ENCODE measurements at regions not wholly inside any gene's neighbourhood (a gene's known extent, or its start where the extent isn't known, plus 50 kb on each side); places are given as distances from the start of the nearest gene placed in this dataset.

GRCh38 chr9:90969021-90969675, 167.5 kb downstream of the SYK start:
- H3K9me3 Mint-ChIP-seq, result no peaks in the 10 kb centered on the region
- H3K27ac Mint-ChIP-seq, result no peak overlapping the region
- peaks cover 21 to 40% of the 10 kb centered on the region in 2 donors for H3K27me3 Mint-ChIP-seq
- no peak overlapping the region for H3K4me3 Mint-ChIP-seq
- DNase-seq (no peak), ATAC-seq (replicated peaks) (no peak)
- H3K4me1 Mint-ChIP-seq (ENCODE audit: low read depth in 2 of 2), result peaks cover 6 to 8% of the 10 kb centered on the region in 2 donors
- H3K36me3 Mint-ChIP-seq (ENCODE audit: insufficient read depth), result no peaks in the 10 kb centered on the region

- Mint-ChIP-seq H3K9me3 (no peaks in the 10 kb centered on the region), H3K27me3 (peaks cover 23 to 36% of the 10 kb centered on the region in 2 donors), H3K4me3 (no peak overlapping the region), H3K4me1 (ENCODE audit: low read depth in 2 of 2) (peaks cover 2 to 5% of the 10 kb centered on the region in 2 donors), H3K27ac (no peak overlapping the region), H3K36me3 (ENCODE audit: insufficient read depth) (no peaks in the 10 kb centered on the region)
- ATAC-seq (replicated peaks) (no peak), DNase-seq (no peak)
Measured at GRCh38 chr9:90970608-90971007, 169.0 kb downstream of the SYK start.

GRCh38 chr9:90972057-90972456, 170.4 kb downstream of the SYK start:
- Mint-ChIP-seq H3K27ac (no peak overlapping the region), H3K36me3 (ENCODE audit: insufficient read depth) (no peaks in the 10 kb centered on the region), H3K4me3 (no peak overlapping the region), H3K27me3 (peaks cover 23 to 32% of the 10 kb centered on the region in 2 donors), H3K9me3 (no peaks in the 10 kb centered on the region), H3K4me1 (ENCODE audit: low read depth in 2 of 2) (no peaks in the 10 kb centered on the region)
- ATAC-seq (replicated peaks) (no peak), DNase-seq (no peak)

- Mint-ChIP-seq H3K27ac (no peak overlapping the region), H3K27me3 (peaks cover 24 to 33% of the 10 kb centered on the region in 2 donors), H3K4me3 (no peak overlapping the region), H3K36me3 (ENCODE audit: insufficient read depth) (no peaks in the 10 kb centered on the region), H3K9me3 (no peaks in the 10 kb centered on the region), H3K4me1 (ENCODE audit: low read depth in 2 of 2) (peaks cover 3 to 6% of the 10 kb centered on the region in 2 donors)
- no peak for DNase-seq
- no peak for ATAC-seq (replicated peaks)
Measured at GRCh38 chr9:90974016-90974415, 172.4 kb downstream of the SYK start.

GRCh38 chr9:90974643-90975245, 173.1 kb downstream of the SYK start:
- Mint-ChIP-seq H3K27ac (no peak overlapping the region), H3K9me3 (no peaks in the 10 kb centered on the region), H3K27me3 (peaks cover 31 to 40% of the 10 kb centered on the region in 2 donors), H3K36me3 (ENCODE audit: insufficient read depth) (no peaks in the 10 kb centered on the region), H3K4me3 (no peak overlapping the region), H3K4me1 (ENCODE audit: low read depth in 2 of 2) (peaks cover 8 to 11% of the 10 kb centered on the region in 2 donors)
- no peak for DNase-seq
- ATAC-seq (replicated peaks), result no peak

GRCh38 chr9:90975781-90976538, 174.3 kb downstream of the SYK start:
- Mint-ChIP-seq H3K27me3 (peaks cover 40 to 42% of the 10 kb centered on the region in 2 donors), H3K4me1 (ENCODE audit: low read depth in 2 of 2) (peaks cover 8 to 11% of the 10 kb centered on the region in 2 donors), H3K4me3 (no peak overlapping the region), H3K27ac (peak overlapping the region in 1 of 2 donors; percentile 33), H3K36me3 (ENCODE audit: insufficient read depth) (no peaks in the 10 kb centered on the region), H3K9me3 (no peaks in the 10 kb centered on the region)
- DNase-seq (no peak), ATAC-seq (replicated peaks) (peak; percentile 33)

GRCh38 chr9:90979138-90979551, 177.5 kb downstream of the SYK start:
- Mint-ChIP-seq H3K27me3 (peaks cover 37% of the 10 kb centered on the region in 2 donors), H3K4me3 (no peak overlapping the region), H3K4me1 (ENCODE audit: low read depth in 2 of 2) (peaks cover 8 to 11% of the 10 kb centered on the region in 2 donors), H3K9me3 (no peaks in the 10 kb centered on the region), H3K36me3 (ENCODE audit: insufficient read depth) (no peaks in the 10 kb centered on the region), H3K27ac (no peak overlapping the region)
- ATAC-seq (replicated peaks), result peak; percentile 73
- no peak for DNase-seq

- no peak for ATAC-seq (replicated peaks)
- no peaks in the 10 kb centered on the region for H3K9me3 Mint-ChIP-seq
- H3K27ac Mint-ChIP-seq, result no peak overlapping the region
- DNase-seq, result no peak
- no peaks in the 10 kb centered on the region for H3K36me3 Mint-ChIP-seq (ENCODE audit: insufficient read depth)
- peaks cover 8 to 11% of the 10 kb centered on the region in 2 donors for H3K4me1 Mint-ChIP-seq (ENCODE audit: low read depth in 2 of 2)
- no peak overlapping the region for H3K4me3 Mint-ChIP-seq
- peaks cover 32 to 34% of the 10 kb centered on the region in 2 donors for H3K27me3 Mint-ChIP-seq
Measured at GRCh38 chr9:90979639-90980038, 178.0 kb downstream of the SYK start.

- Mint-ChIP-seq H3K9me3 (no peaks in the 10 kb centered on the region), H3K27me3 (peaks cover 20 to 25% of the 10 kb centered on the region in 2 donors), H3K36me3 (ENCODE audit: insufficient read depth) (no peaks in the 10 kb centered on the region), H3K4me1 (ENCODE audit: low read depth in 2 of 2) (peaks cover 8 to 11% of the 10 kb centered on the region in 2 donors), H3K27ac (no peak overlapping the region), H3K4me3 (no peak overlapping the region)
- ATAC-seq (replicated peaks) (no peak), DNase-seq (no peak)
Measured at GRCh38 chr9:90981726-90982125, 180.1 kb downstream of the SYK start.

- Mint-ChIP-seq H3K4me1 (ENCODE audit: low read depth in 2 of 2) (peaks cover 8 to 11% of the 10 kb centered on the region in 2 donors), H3K4me3 (no peak overlapping the region), H3K27me3 (peaks cover 13 to 20% of the 10 kb centered on the region in 2 donors), H3K9me3 (no peaks in the 10 kb centered on the region), H3K36me3 (ENCODE audit: insufficient read depth) (no peaks in the 10 kb centered on the region), H3K27ac (no peak overlapping the region)
- DNase-seq, result no peak
- no peak for ATAC-seq (replicated peaks)
Measured at GRCh38 chr9:90983394-90983793, 181.8 kb downstream of the SYK start.

- ATAC-seq (replicated peaks) (no peak), DNase-seq (no peak)
- H3K9me3 Mint-ChIP-seq, result no peaks in the 10 kb centered on the region
- H3K27ac Mint-ChIP-seq, result no peak overlapping the region
- H3K4me1 Mint-ChIP-seq (ENCODE audit: low read depth in 2 of 2), result no peaks in the 10 kb centered on the region
- H3K4me3 Mint-ChIP-seq, result no peak overlapping the region
- H3K36me3 Mint-ChIP-seq (ENCODE audit: insufficient read depth), result no peaks in the 10 kb centered on the region
- peaks cover 0 to 4% of the 10 kb centered on the region in 2 donors for H3K27me3 Mint-ChIP-seq
Measured at GRCh38 chr9:90985631-90986030, 184.0 kb downstream of the SYK start.

GRCh38 chr9:90986161-90986560, 184.5 kb downstream of the SYK start:
- Mint-ChIP-seq H3K36me3 (ENCODE audit: insufficient read depth) (no peaks in the 10 kb centered on the region), H3K27ac (no peak overlapping the region), H3K9me3 (no peaks in the 10 kb centered on the region), H3K4me1 (ENCODE audit: low read depth in 2 of 2) (no peaks in the 10 kb centered on the region), H3K27me3 (no peaks in the 10 kb centered on the region), H3K4me3 (no peak overlapping the region)
- ATAC-seq (replicated peaks) (no peak), DNase-seq (no peak)

GRCh38 chr9:90987566-90987965, 185.9 kb downstream of the SYK start:
- Mint-ChIP-seq H3K27ac (no peak overlapping the region), H3K27me3 (no peaks in the 10 kb centered on the region), H3K9me3 (no peaks in the 10 kb centered on the region), H3K36me3 (ENCODE audit: insufficient read depth) (no peaks in the 10 kb centered on the region), H3K4me3 (no peak overlapping the region), H3K4me1 (ENCODE audit: low read depth in 2 of 2) (no peaks in the 10 kb centered on the region)
- ATAC-seq (replicated peaks), result no peak
- DNase-seq, result no peak

GRCh38 chr9:90988318-90988717, 186.7 kb downstream of the SYK start:
- H3K4me3 Mint-ChIP-seq, result no peak overlapping the region
- no peaks in the 10 kb centered on the region for H3K9me3 Mint-ChIP-seq
- DNase-seq, result no peak
- no peaks in the 10 kb centered on the region for H3K36me3 Mint-ChIP-seq (ENCODE audit: insufficient read depth)
- no peak overlapping the region for H3K27ac Mint-ChIP-seq
- H3K27me3 Mint-ChIP-seq, result no peaks in the 10 kb centered on the region
- no peak for ATAC-seq (replicated peaks)
- no peaks in the 10 kb centered on the region for H3K4me1 Mint-ChIP-seq (ENCODE audit: low read depth in 2 of 2)

Measured in effector memory CD8-positive, alpha-beta T cell (primary cell).